ENCODE measurements at regions not wholly inside any gene's neighbourhood (a gene's known extent, or its start where the extent isn't known, plus 50 kb on each side); places are given as distances from the start of the nearest gene placed in this dataset.

- Histone ChIP-seq H3K36me3 (ENCODE audit: control insufficient read depth in 2 of 2, insufficient read depth in 2 of 2, low read length in 1 of 2) (no peaks in the 10 kb centered on the region), H3K27me3 (ENCODE audit: control insufficient read depth in 2 of 2, insufficient read depth in 1 of 2, low read length in 1 of 2) (no peaks in the 10 kb centered on the region), H3K9me3 (ENCODE audit: control insufficient read depth in 2 of 2, insufficient read depth in 1 of 2, low read length in 1 of 2) (peaks cover 0 to 5% of the 10 kb centered on the region in 2 donors), H3K27ac (ENCODE audit: low read depth in 1 of 2, low read length in 1 of 2) (no peak overlapping the region), H3K4me1 (ENCODE audit: control insufficient read depth in 2 of 2, insufficient read depth in 2 of 2, low read length in 2 of 2) (no peaks in the 10 kb centered on the region), H3K4me3 (ENCODE audit: low read length in 2 of 2) (no peak overlapping the region)
- WGBS = 91% methylated on average over 4 of the region's 4 CpGs
- DNase-seq (ENCODE audit: low read depth in 6 of 9, low spot score in 9 of 9) = no peak
Observed at GRCh38 chr3:1727242-1727641, 371.4 kb upstream of the CNTN4 start.

DNA sequence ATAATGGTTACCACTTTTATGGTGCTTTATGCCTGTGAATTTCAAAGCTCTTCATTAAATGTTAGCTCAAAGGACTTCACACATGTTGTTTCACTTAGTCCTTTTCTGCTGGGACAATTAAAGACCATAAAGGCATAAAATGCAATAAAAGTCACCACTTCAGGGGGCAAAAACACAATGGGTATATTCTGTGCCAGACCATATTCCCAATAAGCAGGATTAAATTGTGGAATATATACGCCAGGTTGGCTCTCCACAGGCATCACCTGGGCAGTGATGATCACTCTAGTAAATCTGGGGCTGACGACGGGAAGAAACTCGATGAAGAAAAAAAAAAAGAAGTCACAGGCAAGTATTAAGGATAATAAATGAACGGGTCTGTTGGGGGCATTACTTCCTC lies 370.2 kb upstream of the CNTN4 start:
- Histone ChIP-seq H3K4me3 (ENCODE audit: low read length in 2 of 2) (no peak overlapping the region), H3K27ac (ENCODE audit: low read depth in 1 of 2, low read length in 1 of 2) (no peak overlapping the region), H3K9me3 (ENCODE audit: control insufficient read depth in 2 of 2, insufficient read depth in 1 of 2, low read length in 1 of 2) (peaks cover 0 to 5% of the 10 kb centered on the region in 2 donors), H3K36me3 (ENCODE audit: control insufficient read depth in 2 of 2, insufficient read depth in 2 of 2, low read length in 1 of 2) (no peaks in the 10 kb centered on the region), H3K4me1 (ENCODE audit: control insufficient read depth in 2 of 2, insufficient read depth in 2 of 2, low read length in 2 of 2) (no peaks in the 10 kb centered on the region), H3K27me3 (ENCODE audit: control insufficient read depth in 2 of 2, insufficient read depth in 1 of 2, low read length in 1 of 2) (no peaks in the 10 kb centered on the region)
- WGBS = 86% methylated on average over 5 of the region's 5 CpGs
- no peak for DNase-seq (ENCODE audit: low read depth in 6 of 9, low spot score in 9 of 9)

- no peaks in the 10 kb centered on the region for H3K27me3 ChIP-seq (ENCODE audit: control insufficient read depth in 2 of 2, insufficient read depth in 1 of 2, low read length in 1 of 2)
- H3K4me1 ChIP-seq (ENCODE audit: control insufficient read depth in 2 of 2, insufficient read depth in 2 of 2, low read length in 2 of 2) = no peaks in the 10 kb centered on the region
- DNase-seq (ENCODE audit: low read depth in 6 of 9, low spot score in 9 of 9) = no peak
- H3K27ac ChIP-seq (ENCODE audit: low read depth in 1 of 2, low read length in 1 of 2) = no peak overlapping the region
- no peaks in the 10 kb centered on the region for H3K36me3 ChIP-seq (ENCODE audit: control insufficient read depth in 2 of 2, insufficient read depth in 2 of 2, low read length in 1 of 2)
- 93% methylated on average over 3 of the region's 3 CpGs for WGBS
- peaks cover 0 to 5% of the 10 kb centered on the region in 2 donors for H3K9me3 ChIP-seq (ENCODE audit: control insufficient read depth in 2 of 2, insufficient read depth in 1 of 2, low read length in 1 of 2)
- no peak overlapping the region for H3K4me3 ChIP-seq (ENCODE audit: low read length in 2 of 2)
Observed at GRCh38 chr3:1734494-1735122, 364.1 kb upstream of the CNTN4 start.

DNA sequence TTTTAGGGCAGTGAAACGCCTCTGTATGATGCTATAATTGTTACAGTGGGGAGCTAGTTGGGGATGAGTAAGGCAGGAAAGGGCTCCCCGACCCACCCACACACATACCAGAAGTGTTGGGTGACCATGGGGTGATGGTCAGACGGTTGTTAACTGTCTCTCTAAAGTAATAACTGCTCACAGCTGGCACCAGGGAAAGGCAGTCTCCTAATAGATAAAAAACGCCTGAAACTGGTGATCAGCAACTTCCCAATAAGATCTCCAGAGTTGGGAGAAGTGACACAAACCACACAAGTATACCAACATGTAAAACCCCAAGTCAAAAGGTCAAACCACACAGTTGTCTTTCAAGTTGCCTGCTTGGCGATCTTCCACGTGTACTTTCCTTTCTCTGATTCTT lies 346.5 kb upstream of the CNTN4 start:
- Histone ChIP-seq H3K27ac (ENCODE audit: low read depth in 1 of 2, low read length in 1 of 2) (no peak overlapping the region), H3K36me3 (ENCODE audit: control insufficient read depth in 2 of 2, insufficient read depth in 2 of 2, low read length in 1 of 2) (no peaks in the 10 kb centered on the region), H3K27me3 (ENCODE audit: control insufficient read depth in 2 of 2, insufficient read depth in 1 of 2, low read length in 1 of 2) (no peaks in the 10 kb centered on the region), H3K4me3 (ENCODE audit: low read length in 2 of 2) (no peak overlapping the region), H3K4me1 (ENCODE audit: control insufficient read depth in 2 of 2, insufficient read depth in 2 of 2, low read length in 2 of 2) (no peaks in the 10 kb centered on the region), H3K9me3 (ENCODE audit: control insufficient read depth in 2 of 2, insufficient read depth in 1 of 2, low read length in 1 of 2) (peaks cover 1 to 12% of the 10 kb centered on the region in 2 donors)
- DNase-seq (ENCODE audit: low read depth in 6 of 9, low spot score in 9 of 9) = no peak
- WGBS = 82% methylated on average over 6 of the region's 6 CpGs

DNA sequence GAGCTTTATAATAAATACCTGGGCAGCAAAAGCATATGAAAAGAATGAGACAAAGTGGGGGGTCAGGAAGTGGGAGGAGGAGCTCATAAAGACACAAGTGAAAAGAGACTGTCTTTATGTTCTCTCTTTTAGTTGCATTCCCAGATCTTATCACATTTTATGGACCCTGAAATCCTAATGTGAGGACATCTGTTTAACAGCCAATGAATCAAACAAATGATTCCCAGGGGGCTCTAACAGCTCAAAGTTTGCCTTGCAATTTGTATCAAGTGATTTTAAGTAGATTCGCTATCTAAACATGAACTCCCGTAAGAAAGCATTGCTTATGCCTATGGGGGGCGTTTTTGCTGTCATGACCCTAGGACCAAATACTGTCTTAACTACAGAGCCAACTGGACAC lies 332.3 kb upstream of the CNTN4 start:
- DNase-seq (ENCODE audit: low read depth in 6 of 9, low spot score in 9 of 9) = no peak
- Histone ChIP-seq H3K9me3 (ENCODE audit: control insufficient read depth in 2 of 2, insufficient read depth in 1 of 2, low read length in 1 of 2) (no peaks in the 10 kb centered on the region), H3K27me3 (ENCODE audit: control insufficient read depth in 2 of 2, insufficient read depth in 1 of 2, low read length in 1 of 2) (no peaks in the 10 kb centered on the region), H3K4me1 (ENCODE audit: control insufficient read depth in 2 of 2, insufficient read depth in 2 of 2, low read length in 2 of 2) (no peaks in the 10 kb centered on the region), H3K36me3 (ENCODE audit: control insufficient read depth in 2 of 2, insufficient read depth in 2 of 2, low read length in 1 of 2) (no peaks in the 10 kb centered on the region), H3K4me3 (ENCODE audit: low read length in 2 of 2) (no peak overlapping the region), H3K27ac (ENCODE audit: low read depth in 1 of 2, low read length in 1 of 2) (no peak overlapping the region)
- WGBS = 91% methylated on average over 3 of the region's 3 CpGs

- no peak overlapping the region for H3K27ac ChIP-seq (ENCODE audit: low read depth in 1 of 2, low read length in 1 of 2)
- no peaks in the 10 kb centered on the region for H3K4me1 ChIP-seq (ENCODE audit: control insufficient read depth in 2 of 2, insufficient read depth in 2 of 2, low read length in 2 of 2)
- H3K27me3 ChIP-seq (ENCODE audit: control insufficient read depth in 2 of 2, insufficient read depth in 1 of 2, low read length in 1 of 2) = no peaks in the 10 kb centered on the region
- WGBS = 82% methylated on average over 1 of the region's 1 CpG
- no peak for DNase-seq (ENCODE audit: low read depth in 6 of 9, low spot score in 9 of 9)
- no peaks in the 10 kb centered on the region for H3K36me3 ChIP-seq (ENCODE audit: control insufficient read depth in 2 of 2, insufficient read depth in 2 of 2, low read length in 1 of 2)
- H3K4me3 ChIP-seq (ENCODE audit: low read length in 2 of 2) = no peak overlapping the region
- no peaks in the 10 kb centered on the region for H3K9me3 ChIP-seq (ENCODE audit: control insufficient read depth in 2 of 2, insufficient read depth in 1 of 2, low read length in 1 of 2)
Observed at GRCh38 chr3:1773679-1774078, 325.0 kb upstream of the CNTN4 start.

DNA sequence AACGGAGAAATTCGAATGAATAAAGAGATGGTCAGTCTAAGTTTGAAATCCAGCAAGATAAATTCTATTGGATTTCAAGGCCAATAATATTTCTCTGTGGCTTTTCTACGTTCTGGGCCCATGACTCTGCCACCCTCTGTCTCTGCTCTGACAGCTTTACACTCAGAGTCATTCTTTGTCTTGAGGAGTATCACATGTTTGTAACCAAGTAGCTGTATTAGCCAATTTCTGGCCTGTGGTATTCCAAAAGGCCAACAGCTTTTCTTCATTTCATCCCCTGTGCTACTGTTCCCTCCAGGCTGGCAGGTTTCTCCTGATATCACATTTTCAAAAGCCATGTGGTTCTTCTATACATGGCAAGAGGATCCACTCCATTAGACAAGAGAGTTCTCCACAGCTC lies 324.1 kb upstream of the CNTN4 start:
- no peak for DNase-seq (ENCODE audit: low read depth in 6 of 9, low spot score in 9 of 9)
- Histone ChIP-seq H3K9me3 (ENCODE audit: control insufficient read depth in 2 of 2, insufficient read depth in 1 of 2, low read length in 1 of 2) (no peaks in the 10 kb centered on the region), H3K36me3 (ENCODE audit: control insufficient read depth in 2 of 2, insufficient read depth in 2 of 2, low read length in 1 of 2) (no peaks in the 10 kb centered on the region), H3K4me1 (ENCODE audit: control insufficient read depth in 2 of 2, insufficient read depth in 2 of 2, low read length in 2 of 2) (no peaks in the 10 kb centered on the region), H3K27me3 (ENCODE audit: control insufficient read depth in 2 of 2, insufficient read depth in 1 of 2, low read length in 1 of 2) (no peaks in the 10 kb centered on the region), H3K4me3 (ENCODE audit: low read length in 2 of 2) (no peak overlapping the region), H3K27ac (ENCODE audit: low read depth in 1 of 2, low read length in 1 of 2) (no peak overlapping the region)
- 79% methylated on average over 3 of the region's 3 CpGs for WGBS

DNA sequence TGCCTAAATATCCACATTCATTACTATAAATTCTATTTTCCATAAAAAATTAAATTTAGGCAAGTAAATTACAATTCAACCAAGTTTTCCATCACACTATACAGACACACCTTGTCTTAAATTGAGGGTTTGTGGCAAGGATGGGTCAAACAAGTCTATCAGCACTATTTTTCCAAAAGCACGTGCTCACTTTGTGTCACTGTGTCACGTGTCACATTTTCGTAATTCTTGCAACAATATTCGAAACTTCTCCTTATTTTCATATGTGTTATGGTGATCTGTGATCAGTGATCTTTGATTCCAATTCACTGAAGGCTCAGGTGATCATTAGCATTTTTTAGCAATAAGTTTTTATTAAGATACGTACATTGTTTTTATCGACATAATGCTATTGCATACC lies 323.3 kb upstream of the CNTN4 start:
- no peak for DNase-seq (ENCODE audit: low read depth in 6 of 9, low spot score in 9 of 9)

DNA sequence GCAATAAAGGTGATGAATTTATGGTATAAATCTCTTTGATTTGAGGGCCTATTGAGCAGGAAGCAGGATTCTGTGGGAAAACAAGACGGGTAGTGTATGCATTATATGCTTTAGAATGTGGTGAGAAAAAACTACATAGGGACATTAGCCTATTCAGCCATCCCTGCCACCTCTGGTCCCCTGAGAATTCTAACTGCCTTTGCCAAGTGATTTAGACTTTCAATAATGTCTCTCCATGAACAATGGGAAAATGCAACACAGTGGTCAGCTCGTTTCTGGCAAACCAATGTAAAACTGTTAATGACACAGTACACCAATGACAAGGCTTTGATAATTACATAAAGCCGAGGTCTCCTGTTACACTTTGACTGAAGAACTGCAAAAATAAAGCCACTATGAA lies 314.7 kb upstream of the CNTN4 start:
- no peak overlapping the region for H3K4me3 ChIP-seq (ENCODE audit: low read length in 2 of 2)
- H3K27me3 ChIP-seq (ENCODE audit: control insufficient read depth in 2 of 2, insufficient read depth in 1 of 2, low read length in 1 of 2) = no peaks in the 10 kb centered on the region
- H3K27ac ChIP-seq (ENCODE audit: low read depth in 1 of 2, low read length in 1 of 2) = no peak overlapping the region
- H3K9me3 ChIP-seq (ENCODE audit: control insufficient read depth in 2 of 2, insufficient read depth in 1 of 2, low read length in 1 of 2) = peaks cover 0 to 3% of the 10 kb centered on the region in 2 donors
- H3K36me3 ChIP-seq (ENCODE audit: control insufficient read depth in 2 of 2, insufficient read depth in 2 of 2, low read length in 1 of 2) = no peaks in the 10 kb centered on the region
- 82% methylated on average over 3 of the region's 3 CpGs for WGBS
- H3K4me1 ChIP-seq (ENCODE audit: control insufficient read depth in 2 of 2, insufficient read depth in 2 of 2, low read length in 2 of 2) = no peaks in the 10 kb centered on the region
- no peak for DNase-seq (ENCODE audit: low read depth in 6 of 9, low spot score in 9 of 9)

More for the DNA sequence above, 323.3 kb upstream of the CNTN4 start:
- no peaks in the 10 kb centered on the region for H3K36me3 ChIP-seq (ENCODE audit: control insufficient read depth in 2 of 2, insufficient read depth in 2 of 2, low read length in 1 of 2)
- H3K9me3 ChIP-seq (ENCODE audit: control insufficient read depth in 2 of 2, insufficient read depth in 1 of 2, low read length in 1 of 2) = no peaks in the 10 kb centered on the region
- 78% methylated on average over 6 of the region's 6 CpGs for WGBS
- no peak overlapping the region for H3K27ac ChIP-seq (ENCODE audit: low read depth in 1 of 2, low read length in 1 of 2)
- H3K4me1 ChIP-seq (ENCODE audit: control insufficient read depth in 2 of 2, insufficient read depth in 2 of 2, low read length in 2 of 2) = no peaks in the 10 kb centered on the region
- no peak overlapping the region for H3K4me3 ChIP-seq (ENCODE audit: low read length in 2 of 2)
- H3K27me3 ChIP-seq (ENCODE audit: control insufficient read depth in 2 of 2, insufficient read depth in 1 of 2, low read length in 1 of 2) = no peaks in the 10 kb centered on the region

- DNase-seq (ENCODE audit: low read depth in 6 of 9, low spot score in 9 of 9) = no peak
- Histone ChIP-seq H3K4me3 (ENCODE audit: low read length in 2 of 2) (no peak overlapping the region), H3K27ac (ENCODE audit: low read depth in 1 of 2, low read length in 1 of 2) (no peak overlapping the region), H3K27me3 (ENCODE audit: control insufficient read depth in 2 of 2, insufficient read depth in 1 of 2, low read length in 1 of 2) (no peaks in the 10 kb centered on the region), H3K9me3 (ENCODE audit: control insufficient read depth in 2 of 2, insufficient read depth in 1 of 2, low read length in 1 of 2) (no peaks in the 10 kb centered on the region), H3K36me3 (ENCODE audit: control insufficient read depth in 2 of 2, insufficient read depth in 2 of 2, low read length in 1 of 2) (no peaks in the 10 kb centered on the region), H3K4me1 (ENCODE audit: control insufficient read depth in 2 of 2, insufficient read depth in 2 of 2, low read length in 2 of 2) (no peaks in the 10 kb centered on the region)
- WGBS = 87% methylated on average over 3 of the region's 3 CpGs
Observed at GRCh38 chr3:1787094-1787493, 311.6 kb upstream of the CNTN4 start.
